HG03108 (cell line): ENCODE measurements at regions not wholly inside any gene's neighbourhood (a gene's known extent, or its start where the extent isn't known, plus 50 kb on each side); places are given as distances from the start of the nearest gene placed in this dataset.

Experiments used
- ATAC-seq: cut with Tn5 transposase; IDR thresholded peaks from one replicate; pipeline ENCODE4 v1.9.1; 2021; ENCODE audit warnings: moderate library complexity; ENCODE audit not compliant: unreplicated experiment

DNA sequence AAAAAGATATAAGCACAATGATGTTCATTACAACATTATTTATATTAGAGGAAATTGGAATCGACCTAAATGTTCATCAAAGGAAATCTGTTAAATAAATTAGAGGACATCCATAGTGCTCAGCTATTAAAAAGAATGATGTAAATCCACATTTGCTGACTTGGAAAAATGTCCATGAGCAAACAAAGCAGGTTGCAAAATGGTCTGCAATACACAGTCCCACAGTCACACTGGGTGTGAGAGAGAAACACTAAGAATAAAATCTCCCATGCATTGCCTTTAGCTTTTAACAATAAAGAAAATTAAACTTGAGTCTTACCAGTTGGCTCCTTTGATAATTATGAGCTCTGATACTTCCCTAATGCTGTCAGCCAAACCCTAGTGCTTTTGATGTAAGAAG, 811.1 kb upstream of the SALL3 start:
- no peak for ATAC-seq

- ATAC-seq, result no peak
Measured at GRCh38 chr18:78169174-78169864, 810.3 kb upstream of the SALL3 start.

- ATAC-seq, result no peak
Measured at GRCh38 chr18:78171954-78172353, 807.7 kb upstream of the SALL3 start.

DNA sequence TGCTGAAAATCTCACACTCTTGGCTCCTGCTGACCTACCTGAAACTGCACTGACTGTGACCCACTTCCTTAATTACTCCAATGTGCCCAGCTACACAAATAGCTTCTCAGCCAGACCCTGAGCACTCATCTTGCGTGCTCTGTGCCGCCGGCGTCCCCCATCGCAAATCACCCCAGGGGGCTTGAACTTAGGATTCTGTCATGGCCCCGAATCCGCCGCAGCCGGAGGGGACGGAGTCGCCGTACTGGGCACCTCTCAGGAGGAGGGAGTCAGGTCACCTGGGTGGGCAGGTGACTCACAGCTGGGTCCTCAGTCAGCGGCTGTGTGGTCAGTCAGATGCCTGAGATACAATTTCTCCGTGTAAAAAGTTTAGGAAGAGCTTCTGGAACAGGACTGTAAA, 804.9 kb upstream of the SALL3 start:
- ATAC-seq, result no peak

- ATAC-seq, result no peak
Measured at GRCh38 chr18:78178812-78179211, 800.8 kb upstream of the SALL3 start.

DNA sequence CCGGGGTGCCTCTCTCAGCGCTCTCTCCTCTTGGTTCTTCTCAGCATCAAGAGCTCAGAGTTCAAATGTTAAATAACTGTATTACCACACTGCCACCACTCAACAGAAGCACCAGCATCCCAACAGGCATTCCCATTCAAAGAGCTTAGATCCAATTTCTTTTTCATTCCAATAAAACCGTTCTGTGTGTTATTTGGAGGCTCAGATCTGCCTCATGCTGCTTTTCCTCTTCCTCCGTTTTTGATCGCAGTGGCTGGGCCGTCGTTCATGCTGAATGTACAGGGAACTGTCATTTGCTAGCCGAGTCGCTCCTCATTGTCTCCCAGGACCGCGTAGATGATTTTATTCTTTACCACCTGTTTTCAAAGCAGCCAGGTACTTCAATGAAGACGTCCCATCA, 798.9 kb upstream of the SALL3 start:
- no peak for ATAC-seq

DNA sequence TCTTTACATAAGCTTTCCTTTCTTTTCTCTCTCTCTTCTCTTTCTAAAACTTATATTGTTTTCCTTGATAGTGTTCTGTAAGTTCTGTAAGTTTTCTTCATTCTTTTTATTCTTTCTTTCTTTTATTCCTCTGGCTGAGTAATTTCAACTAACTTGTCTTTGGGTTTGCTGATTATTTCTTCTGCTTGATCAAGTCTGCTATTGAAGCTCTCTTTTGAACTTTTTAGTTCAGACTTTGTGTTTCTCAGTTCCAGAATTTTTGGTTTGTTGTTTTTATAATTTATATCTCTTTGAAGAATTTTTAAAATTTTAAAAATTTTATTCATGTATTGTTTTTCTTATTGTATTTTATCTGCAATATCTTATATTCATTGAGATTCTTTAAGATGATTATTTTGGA, 795.8 kb upstream of the SALL3 start:
- no peak for ATAC-seq

DNA sequence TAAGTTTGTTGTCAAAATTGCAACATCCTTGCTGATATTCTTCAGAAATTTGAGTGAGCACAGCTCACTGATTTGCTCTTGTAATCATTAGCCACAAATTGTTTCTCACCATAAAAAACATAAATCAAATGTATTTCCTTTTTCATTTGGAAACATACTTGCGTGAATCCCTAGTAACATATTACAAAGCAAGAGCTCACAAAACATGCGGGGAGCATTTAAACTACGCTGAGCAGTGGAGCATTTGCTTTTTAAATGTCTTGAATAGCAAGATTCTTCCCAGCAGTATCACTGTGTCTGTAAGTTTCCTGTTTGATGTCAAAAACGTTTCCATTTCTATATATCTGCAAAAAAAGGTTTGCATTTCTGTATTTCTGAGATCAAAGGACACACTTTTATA, 788.3 kb upstream of the SALL3 start:
- no peak for ATAC-seq

DNA sequence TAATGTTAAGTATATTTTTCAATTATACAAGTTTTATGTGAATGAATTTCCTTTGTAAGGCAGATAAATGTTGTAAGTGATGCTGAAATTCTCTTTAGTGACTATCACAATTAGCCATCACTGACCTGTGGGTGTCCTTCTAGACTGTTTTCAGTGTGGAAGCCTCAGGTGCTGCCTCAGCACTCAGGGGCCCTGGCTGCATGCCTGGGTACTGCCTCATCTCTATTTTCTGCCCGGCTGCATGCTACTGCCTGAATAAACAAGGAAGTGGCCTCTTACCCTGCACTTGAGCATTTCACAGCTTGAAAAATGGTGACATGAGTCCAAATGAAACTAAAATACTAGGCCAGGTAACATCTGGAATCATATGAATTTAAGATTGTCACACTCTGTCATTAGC, 787.6 kb upstream of the SALL3 start:
- ATAC-seq, result no peak

GRCh38 chr18:78196280-78196679, 783.3 kb upstream of the SALL3 start:
- ATAC-seq, result no peak

- no peak for ATAC-seq
Measured at GRCh38 chr18:78199002-78199401, 780.6 kb upstream of the SALL3 start.

DNA sequence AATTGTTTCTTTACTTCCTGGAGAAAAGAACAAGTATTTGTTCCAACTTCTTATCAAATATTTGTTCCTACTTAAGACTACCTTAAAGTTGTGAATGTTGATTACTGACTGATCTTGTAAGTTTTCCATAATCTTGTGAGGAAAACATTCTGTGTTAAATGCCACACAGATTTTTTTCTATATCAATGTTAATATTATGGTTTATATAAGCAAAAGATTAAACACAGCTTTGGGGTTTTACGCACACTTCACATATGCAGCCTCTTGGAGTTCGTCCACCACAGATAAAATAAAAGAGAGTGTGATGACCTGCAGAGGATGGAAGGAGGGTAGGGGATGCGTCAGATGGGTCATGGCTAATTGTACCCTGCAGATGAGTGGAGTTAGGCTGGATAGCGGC, 780.0 kb upstream of the SALL3 start:
- ATAC-seq, result no peak

- no peak for ATAC-seq
Measured at GRCh38 chr18:78207942-78208341, 771.7 kb upstream of the SALL3 start.

DNA sequence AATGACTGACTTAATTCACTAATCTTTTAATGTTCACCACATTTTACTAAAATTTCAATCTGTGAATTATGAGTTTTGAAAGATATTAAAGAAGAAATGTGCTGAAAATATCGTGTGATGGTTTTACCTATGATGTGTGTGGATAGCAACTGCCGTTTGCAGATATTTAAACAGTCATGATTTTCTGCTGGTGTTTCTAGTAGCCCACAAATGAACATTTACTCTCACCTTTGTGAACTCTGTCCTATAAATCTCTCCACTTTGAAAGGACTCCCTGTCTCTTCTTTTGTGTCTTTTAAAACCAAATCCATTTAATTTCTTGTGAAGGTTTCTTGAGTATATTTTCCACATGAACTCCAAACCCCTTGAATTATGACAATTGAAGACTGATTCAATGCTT, 771.2 kb upstream of the SALL3 start:
- ATAC-seq, result no peak

- no peak for ATAC-seq
Measured at GRCh38 chr18:78213361-78213994, 766.1 kb upstream of the SALL3 start.

DNA sequence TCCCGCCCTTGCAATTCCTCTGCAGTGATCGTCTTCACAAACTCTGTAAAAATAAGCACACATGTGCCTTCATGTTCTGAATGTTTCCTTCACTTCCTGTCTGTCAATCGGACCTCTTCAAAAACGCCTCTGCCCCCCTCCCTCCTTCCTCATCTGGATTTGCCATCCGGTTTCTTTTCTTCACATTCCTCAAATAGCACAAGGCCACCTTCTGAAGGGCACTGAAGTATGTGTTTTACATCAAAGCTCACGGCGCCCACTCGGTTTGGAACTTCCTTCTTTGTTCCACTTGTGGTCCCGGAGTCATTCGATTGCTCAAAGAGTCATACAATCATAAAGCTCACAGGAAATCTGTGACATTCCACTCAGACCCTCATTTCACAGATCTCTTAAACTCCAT, 758.1 kb upstream of the SALL3 start:
- no peak for ATAC-seq

DNA sequence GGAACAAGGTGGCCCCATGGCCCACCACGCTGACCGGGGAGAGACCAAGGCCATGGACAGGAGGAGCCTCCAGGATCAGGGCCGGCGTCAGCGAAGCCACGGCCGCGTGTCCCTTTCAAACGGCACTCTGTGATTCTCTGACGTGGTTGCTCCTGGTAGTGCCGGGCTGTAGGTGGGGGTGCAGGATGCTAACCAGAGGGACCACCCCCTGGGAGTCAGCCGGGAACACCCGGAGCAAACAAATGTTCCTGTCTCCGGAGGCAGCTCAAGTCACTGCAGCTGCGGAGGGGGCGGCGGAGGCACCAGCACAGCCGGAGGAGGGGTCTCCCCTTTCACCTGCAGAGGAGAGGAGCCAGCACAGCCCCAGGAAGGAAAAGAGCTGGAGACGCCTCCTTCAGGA, 750.6 kb upstream of the SALL3 start:
- no peak for ATAC-seq

- ATAC-seq, result no peak
Measured at GRCh38 chr18:78230911-78231310, 748.7 kb upstream of the SALL3 start.

GRCh38 chr18:78232196-78232595, 747.4 kb upstream of the SALL3 start:
- ATAC-seq, result no peak

DNA sequence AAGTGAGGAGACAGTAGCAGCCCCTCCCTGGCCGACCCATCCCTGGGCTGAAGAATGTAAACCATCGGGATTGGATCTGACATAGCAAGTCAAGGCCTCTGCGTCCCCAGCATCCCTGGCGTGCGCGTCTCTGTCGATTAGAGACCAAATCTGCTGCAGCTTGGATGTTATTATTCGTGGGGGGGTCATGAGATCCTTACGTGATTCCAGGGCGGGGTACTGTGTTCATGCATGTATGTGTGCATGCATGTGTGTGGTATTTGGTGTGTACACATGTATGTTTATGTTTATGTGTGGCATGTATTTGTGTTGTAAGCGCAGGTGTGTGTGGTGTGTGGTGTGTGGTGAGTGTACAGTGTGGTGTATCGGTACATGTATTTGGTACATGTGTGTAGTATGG, 741.8 kb upstream of the SALL3 start:
- ATAC-seq, result no peak

- ATAC-seq, result no peak
Measured at GRCh38 chr18:78238404-78239089, 741.1 kb upstream of the SALL3 start.

- ATAC-seq, result no peak
Measured at GRCh38 chr18:78239090-78239457, 740.5 kb upstream of the SALL3 start.
